Transverse colon (tissue), 4 donors: ENCODE measurements at regions not wholly inside any gene's neighbourhood (a gene's known extent, or its start where the extent isn't known, plus 50 kb on each side); places are given as distances from the start of the nearest gene placed in this dataset.

Source experiments
- DNase-seq: peaks from one replicate; pipeline ENCODE4 v3.0.0-alpha.2; 2019
- H3K27ac ChIP-seq, 4 donors: fragments of 200-600 bp; sonication (generic); 2 replicates each; pipeline ENCODE4 v1.5.1; 2016 to 2018; ENCODE audit warnings: inconsistent platforms in 4 of 4
- H3K27me3 ChIP-seq: fragments of 200-600 bp; sonication (generic); 2 replicates; pipeline ENCODE4 v1.5.1; 2017; ENCODE audit warnings: inconsistent platforms
- H3K36me3 ChIP-seq, 4 donors: fragments of 200-600 bp; sonication (generic); 2 replicates each; pipeline ENCODE4 v1.5.1; 2017 to 2019; ENCODE audit warnings: inconsistent platforms in 4 of 4
- H3K4me1 ChIP-seq, 4 donors: fragments of 200-600 bp; sonication (generic); 2 replicates each; pipeline ENCODE4 v1.5.1; 2017 to 2020; ENCODE audit warnings: inconsistent platforms in 4 of 4
- H3K4me3 ChIP-seq, 4 donors: fragments of 200-600 bp; sonication (generic); 1 replicate in 1 of 4; 2 replicates in 3 of 4; pipeline versions ENCODE4 v1.5.1 to v1.6.1; 2017 to 2019; ENCODE audit warnings: inconsistent platforms in 4 of 4
- H3K9me3 ChIP-seq, 2 donors: fragments of 200-600 bp; sonication (generic); 2 replicates each; pipeline ENCODE4 v1.5.1; 2017 to 2019; ENCODE audit warnings: inconsistent platforms in 2 of 2
- EP300 ChIP-seq: sonication (generic); formaldehyde crosslinking; IDR thresholded peaks from one replicate; pipeline ENCODE4 v1.6.1; 2017; ENCODE audit warnings: antibody characterized with exemption, low read depth
- POLR2A ChIP-seq: fragments of 450-650 bp; IDR thresholded peaks from one replicate; pipeline ENCODE4 v1.6.1; 2016; ENCODE audit warnings: antibody characterized with exemption, mild to moderate bottlenecking, moderate library complexity
- POLR2AphosphoS5 ChIP-seq, 3 donors: sonication (generic); formaldehyde crosslinking; IDR thresholded peaks; one replicate each; pipeline ENCODE4 v1.6.1; 2016; ENCODE audit warnings: antibody characterized with exemption in 3 of 3
- WGBS, 2 donors: methylation state at CpG; one replicate each; pipeline ENCODE4 v1.1.5; 2018; ENCODE audit warnings: low coverage in 1 of 2; 5-methylcytosine and 5-hydroxymethylcytosine counted together
- in situ Hi-C, 4 donors: fragments of 200-750 bp; cut with MboI; loops; one replicate each; pipeline versions ENCODE4 v1.15.0 to v1.15.1; 2017; ENCODE audit warnings: low sequenced_read_pairs in 3 of 4, low pct_ligation_motif_present in 1 of 4, low pct_unique_long_range_greater_than_20kb in 1 of 4
- intact Hi-C: fragments of 100-400 bp; cut with DNase I; formaldehyde crosslinking; loops from one replicate; pipeline ENCODE4 v1.15.1; 2023; ENCODE audit warnings: low total_unique reads
- TF ChIP-seq, protein P1 (sequence below), 5 experiments: fragments of 200-600 bp in 3 of 5; fragments of 450-650 bp in 2 of 5; sonication (generic) in 3 of 5; IDR thresholded peaks; 1 replicate in 2 of 5; 2 replicates in 3 of 5; pipeline ENCODE4 v1.5.1; 2016 to 2017; ENCODE audit warnings: antibody characterized with exemption in 5 of 5, inconsistent platforms in 3 of 5, mild to moderate bottlenecking in 2 of 5, moderate library complexity in 1 of 5

DNA sequence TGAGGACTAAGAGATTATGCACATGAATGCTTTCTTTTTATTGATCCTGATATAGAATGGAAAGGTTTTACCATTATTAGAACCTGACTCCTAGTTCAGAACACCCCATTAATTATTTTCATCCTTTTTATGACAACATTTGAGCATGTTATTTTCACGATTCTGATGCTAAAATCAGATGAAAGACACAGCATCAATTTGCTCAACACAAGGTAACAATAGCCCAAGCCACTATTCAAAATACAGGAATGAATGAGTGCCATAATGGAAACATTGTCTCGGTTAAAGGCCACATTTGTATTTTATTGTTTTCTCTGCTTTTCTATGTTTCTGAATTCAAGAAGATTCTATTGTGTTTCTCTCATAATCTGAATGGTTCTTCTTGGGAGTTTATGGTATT is 126.3 kb upstream of the POF1B start:
- Histone ChIP-seq H3K27ac (no peak overlapping the region), H3K27me3 (no peaks in the 10 kb centered on the region), H3K36me3 (no peaks in the 10 kb centered on the region), H3K4me3 (no peak overlapping the region), H3K9me3 (no peaks in the 10 kb centered on the region), H3K4me1 (no peaks in the 10 kb centered on the region)
- intact Hi-C loops (no loop called here), in situ Hi-C loops (no loop called here)
- no peak for TF ChIP-seq EP300
- TF ChIP-seq POLR2AphosphoS5 (IDR thresholded peaks at IDR 0.05) = no peak
- TF ChIP-seq POLR2A = no peak
- TF ChIP-seq, protein P1, sequence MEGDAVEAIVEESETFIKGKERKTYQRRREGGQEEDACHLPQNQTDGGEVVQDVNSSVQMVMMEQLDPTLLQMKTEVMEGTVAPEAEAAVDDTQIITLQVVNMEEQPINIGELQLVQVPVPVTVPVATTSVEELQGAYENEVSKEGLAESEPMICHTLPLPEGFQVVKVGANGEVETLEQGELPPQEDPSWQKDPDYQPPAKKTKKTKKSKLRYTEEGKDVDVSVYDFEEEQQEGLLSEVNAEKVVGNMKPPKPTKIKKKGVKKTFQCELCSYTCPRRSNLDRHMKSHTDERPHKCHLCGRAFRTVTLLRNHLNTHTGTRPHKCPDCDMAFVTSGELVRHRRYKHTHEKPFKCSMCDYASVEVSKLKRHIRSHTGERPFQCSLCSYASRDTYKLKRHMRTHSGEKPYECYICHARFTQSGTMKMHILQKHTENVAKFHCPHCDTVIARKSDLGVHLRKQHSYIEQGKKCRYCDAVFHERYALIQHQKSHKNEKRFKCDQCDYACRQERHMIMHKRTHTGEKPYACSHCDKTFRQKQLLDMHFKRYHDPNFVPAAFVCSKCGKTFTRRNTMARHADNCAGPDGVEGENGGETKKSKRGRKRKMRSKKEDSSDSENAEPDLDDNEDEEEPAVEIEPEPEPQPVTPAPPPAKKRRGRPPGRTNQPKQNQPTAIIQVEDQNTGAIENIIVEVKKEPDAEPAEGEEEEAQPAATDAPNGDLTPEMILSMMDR (IDR thresholded peaks at IDR 0.05) = no peak
- WGBS, 2 donors = 63 to 80% methylated on average over 1 to 2 of the region's 2 CpGs
- no peak for DNase-seq

DNA sequence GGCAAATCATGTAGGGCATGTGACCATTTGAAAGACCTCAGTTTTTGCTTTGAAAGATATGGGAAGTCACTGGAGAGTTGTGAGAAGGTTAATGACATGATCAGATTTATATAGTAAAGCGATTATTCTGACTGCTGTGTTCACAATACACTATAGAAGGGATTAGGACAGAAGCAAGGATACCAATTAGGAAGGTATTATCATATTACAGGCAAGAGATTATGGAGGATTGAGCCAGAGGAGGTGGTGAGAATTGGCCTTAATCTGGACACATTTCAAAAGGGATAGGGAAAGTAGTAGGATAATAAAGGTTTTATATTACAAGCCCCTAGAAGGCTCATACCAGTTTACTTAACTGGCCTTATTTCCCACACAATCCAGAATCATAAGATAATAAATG is 124.9 kb upstream of the POF1B start:
- WGBS, 2 donors = 19 to 33% methylated on average over 1 of the region's 1 CpG
- in situ Hi-C loops = no loop called here
- no peaks in the 10 kb centered on the region for H3K9me3 ChIP-seq

DNA sequence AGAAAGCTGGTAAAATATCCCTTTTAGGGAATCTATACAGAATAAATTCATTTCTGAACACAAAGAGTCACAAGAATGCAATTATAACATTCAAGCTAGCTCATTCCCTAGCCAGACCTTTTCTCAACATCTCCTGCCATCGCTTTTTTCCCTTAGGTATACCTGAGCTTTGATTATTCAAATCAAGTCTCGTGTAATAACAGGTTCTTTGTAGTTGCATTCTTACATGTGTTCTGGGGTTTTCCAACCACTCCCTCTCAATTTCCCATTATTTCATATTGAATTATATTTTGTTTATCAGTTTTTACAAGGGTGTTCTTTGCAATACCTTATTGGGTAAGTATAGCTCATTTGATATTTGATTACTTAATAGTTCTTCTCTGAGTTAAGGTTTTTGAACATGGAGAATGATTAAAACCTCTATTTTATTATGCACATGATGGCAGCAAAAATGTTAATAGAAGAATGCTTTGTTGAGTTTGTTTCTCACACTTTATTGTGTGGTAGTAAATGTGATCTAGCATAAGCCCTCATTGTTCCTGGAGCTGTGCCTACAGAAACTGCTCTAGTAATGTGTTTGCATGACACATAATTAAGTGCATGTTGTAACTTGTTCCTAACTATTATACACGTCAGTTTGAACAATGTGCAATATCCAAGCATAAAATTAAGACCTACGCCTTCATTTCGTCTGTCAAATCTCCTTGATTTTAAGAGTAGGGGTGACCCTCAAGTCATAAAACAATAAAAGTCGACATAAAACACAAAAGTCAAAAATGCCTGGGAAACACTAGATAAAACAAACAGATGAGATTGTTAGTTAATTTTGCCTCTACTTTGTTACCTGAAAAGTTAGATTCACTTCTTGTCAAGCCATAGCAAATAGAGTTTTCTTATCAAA is 124.0 kb upstream of the POF1B start:
- 23 to 41% methylated on average over 4 to 6 of the region's 6 CpGs for WGBS, 2 donors
- DNase-seq = peak; percentile 15
- no peak overlapping the region for H3K27ac ChIP-seq

More for the DNA sequence above, 124.9 kb upstream of the POF1B start:
- intact Hi-C loops = no loop called here
- Histone ChIP-seq H3K36me3 (no peaks in the 10 kb centered on the region), H3K27ac (no peak overlapping the region), H3K27me3 (no peaks in the 10 kb centered on the region), H3K4me1 (no peaks in the 10 kb centered on the region), H3K4me3 (no peak overlapping the region)
- DNase-seq = no peak
- TF ChIP-seq EP300 (no peak), POLR2AphosphoS5 (IDR thresholded peaks at IDR 0.05) (no peak), POLR2A (no peak)
- TF ChIP-seq, protein P1 (IDR thresholded peaks at IDR 0.05) = no peak

DNA sequence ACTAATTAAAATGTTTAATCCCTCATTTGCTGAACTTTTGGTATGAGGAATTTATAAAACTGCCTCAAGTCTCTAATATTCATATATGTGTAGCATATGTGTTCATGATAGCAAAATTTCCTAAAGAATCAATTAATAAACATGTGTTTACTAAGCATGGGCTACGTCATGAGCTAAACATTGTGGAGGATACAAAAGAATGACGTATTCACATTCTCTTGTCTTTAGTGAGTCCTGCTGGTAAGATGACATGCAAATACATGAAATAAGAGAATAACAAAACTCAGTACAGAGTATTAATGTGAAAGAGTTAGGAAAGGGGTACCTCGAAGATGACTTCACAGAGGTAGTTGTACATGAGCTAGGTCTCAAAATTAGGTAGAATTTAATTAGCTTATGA is 121.9 kb upstream of the POF1B start:
- 63 to 86% methylated on average over 3 of the region's 3 CpGs for WGBS, 2 donors
- Histone ChIP-seq H3K9me3 (no peaks in the 10 kb centered on the region), H3K4me3 (no peak overlapping the region), H3K27me3 (no peaks in the 10 kb centered on the region), H3K27ac (no peak overlapping the region), H3K4me1 (no peaks in the 10 kb centered on the region), H3K36me3 (no peaks in the 10 kb centered on the region)
- no peak for DNase-seq
- no peak for TF ChIP-seq EP300
- TF ChIP-seq, protein P1 (IDR thresholded peaks at IDR 0.05) = no peak
- in situ Hi-C loops (no loop called here), intact Hi-C loops (no loop called here)

More for the DNA sequence above, 124.0 kb upstream of the POF1B start:
- Histone ChIP-seq H3K36me3 (no peaks in the 10 kb centered on the region), H3K4me1 (no peaks in the 10 kb centered on the region), H3K27me3 (no peaks in the 10 kb centered on the region), H3K4me3 (no peak overlapping the region), H3K9me3 (no peaks in the 10 kb centered on the region)
- no peak for TF ChIP-seq POLR2A
- no peak for TF ChIP-seq EP300
- TF ChIP-seq, protein P1 (IDR thresholded peaks at IDR 0.05) = no peak
- TF ChIP-seq POLR2AphosphoS5 (IDR thresholded peaks at IDR 0.05) = no peak
- intact Hi-C loops (no loop called here), in situ Hi-C loops (no loop called here)
